AG04449 (cell line): ENCODE measurements at regions not wholly inside any gene's neighbourhood (a gene's known extent, or its start where the extent isn't known, plus 50 kb on each side); places are given as distances from the start of the nearest gene placed in this dataset.

Experiments
- CTCF ChIA-PET: fragments of 350-600 bp; formaldehyde crosslinking; extraction: SDS; loops from one replicate; lab custom pipeline; 2021; ENCODE audit warnings: antibody characterized with exemption; lab: Yijun Ruan, JAX
- POLR2A ChIA-PET: fragments of 400-600, 350-600 bp; formaldehyde crosslinking; extraction: SDS; loops from one replicate; lab custom pipeline; 2020; ENCODE audit warnings: antibody characterized with exemption, inconsistent platforms; lab: Yijun Ruan, JAX
- DNase-seq: peaks from one replicate; pipeline ENCODE4 v3.0.0-alpha.2; 2010; ENCODE audit warnings: low read depth, low spot score
- H3K4me3 ChIP-seq: 2 replicates; pipeline ENCODE4 v1.5.1; 2011; ENCODE audit warnings: low read depth, mild to moderate bottlenecking, control low read depth, low read length
- CTCF ChIP-seq: IDR thresholded peaks from one replicate; pipeline ENCODE4 v1.5.1; 2011; ENCODE audit warnings: mild to moderate bottlenecking, moderate library complexity, low read length, control low read depth, inconsistent platforms; ENCODE audit not compliant: insufficient read depth; ENCODE audit errors: missing control alignments

- TF ChIP-seq CTCF: no peak
- ChIA-PET CTCF (interaction anchor here (1.4 kb wide), 1 partner anchor 13 kb away, joined by 3 read pairs; no protein-coding TSS in a partner anchor), POLR2A (no interaction called here)
- no peak for DNase-seq
- H3K4me3 ChIP-seq: no peak overlapping the region
Measured at GRCh38 chr3:71997066-71997653, 212.2 kb upstream of the PROK2 start.

GRCh38 chr3:71994906-71995305 lies 210.0 kb upstream of the PROK2 start:
- POLR2A ChIA-PET: no interaction called here
- no peak for TF ChIP-seq CTCF
- CTCF ChIA-PET: no interaction called here

GRCh38 chr3:71994203-71994602 lies 209.3 kb upstream of the PROK2 start:
- CTCF ChIA-PET: no interaction called here
- no peak for DNase-seq
- no peak for TF ChIP-seq CTCF
- POLR2A ChIA-PET: no interaction called here
- no peak overlapping the region for H3K4me3 ChIP-seq

More at GRCh38 chr3:71994906-71995305, 210.0 kb upstream of the PROK2 start:
- no peak overlapping the region for H3K4me3 ChIP-seq
- DNase-seq: no peak

GRCh38 chr3:71991681-71992080 lies 206.7 kb upstream of the PROK2 start:
- CTCF ChIA-PET: no interaction called here
- no peak for DNase-seq
- no peak for TF ChIP-seq CTCF
- no peak overlapping the region for H3K4me3 ChIP-seq
- POLR2A ChIA-PET: no interaction called here

GRCh38 chr3:71991046-71991445 lies 206.1 kb upstream of the PROK2 start:
- CTCF ChIA-PET: no interaction called here
- DNase-seq: no peak
- TF ChIP-seq CTCF: no peak
- POLR2A ChIA-PET: no interaction called here
- no peak overlapping the region for H3K4me3 ChIP-seq

GRCh38 chr3:71990545-71990944 lies 205.6 kb upstream of the PROK2 start:
- DNase-seq: no peak
- ChIA-PET POLR2A (no interaction called here), CTCF (no interaction called here)
- no peak for TF ChIP-seq CTCF
- no peak overlapping the region for H3K4me3 ChIP-seq
